ENCODE measurements at regions not wholly inside any gene's neighbourhood (a gene's known extent, or its start where the extent isn't known, plus 50 kb on each side); places are given as distances from the start of the nearest gene placed in this dataset.
"Not testable (repeated sequence)": the region's sequence is repeated elsewhere in the genome, so short reads cannot be mapped to it uniquely, and the experiment has no call there.

GRCh38 chr2:58616961-58617360 lies 375.8 kb upstream of the FANCL start:
- DNase-seq, result no peak

GRCh38 chr2:58614219-58614618 lies 373.1 kb upstream of the FANCL start:
- no peak for DNase-seq

GRCh38 chr2:58612973-58613372 lies 371.8 kb upstream of the FANCL start:
- DNase-seq, result no peak

GRCh38 chr2:58609326-58609725 lies 368.2 kb upstream of the FANCL start:
- DNase-seq, result no peak

GRCh38 chr2:58608146-58608545 lies 367.0 kb upstream of the FANCL start:
- DNase-seq, result no peak

GRCh38 chr2:58607448-58607847 lies 366.3 kb upstream of the FANCL start:
- DNase-seq, result no peak

- no peak for DNase-seq
Observed at GRCh38 chr2:58606799-58607198, 365.7 kb upstream of the FANCL start.

GRCh38 chr2:58604096-58604495 lies 363.0 kb upstream of the FANCL start:
- no peak for DNase-seq

- no peak for DNase-seq
Observed at GRCh38 chr2:58601017-58601416, 359.9 kb upstream of the FANCL start.

GRCh38 chr2:58598171-58598570 lies 357.0 kb upstream of the FANCL start:
- no peak for DNase-seq

GRCh38 chr2:58595714-58596113 lies 354.6 kb upstream of the FANCL start:
- no peak for DNase-seq

- DNase-seq, result no peak
Observed at GRCh38 chr2:58594762-58595161, 353.6 kb upstream of the FANCL start.

GRCh38 chr2:58594175-58594574 lies 353.1 kb upstream of the FANCL start:
- no peak for DNase-seq

GRCh38 chr2:58586178-58586577 lies 345.1 kb upstream of the FANCL start:
- DNase-seq, result not testable (repeated sequence)

- no peak for DNase-seq
Observed at GRCh38 chr2:58585233-58585632, 344.1 kb upstream of the FANCL start.

GRCh38 chr2:58584606-58585118 lies 343.5 kb upstream of the FANCL start:
- no peak for DNase-seq

GRCh38 chr2:58578276-58578675 lies 337.2 kb upstream of the FANCL start:
- DNase-seq, result no peak

- DNase-seq, result no peak
Observed at GRCh38 chr2:58574873-58575272, 333.7 kb upstream of the FANCL start.

GRCh38 chr2:58572731-58573130 lies 331.6 kb upstream of the FANCL start:
- DNase-seq, result no peak

- DNase-seq, result no peak
Observed at GRCh38 chr2:58571181-58571852, 330.2 kb upstream of the FANCL start.

- no peak for DNase-seq
Observed at GRCh38 chr2:58569475-58570185, 328.5 kb upstream of the FANCL start.

- no peak for DNase-seq
Observed at GRCh38 chr2:58568901-58569300, 327.8 kb upstream of the FANCL start.

GRCh38 chr2:58562276-58562675 lies 321.2 kb upstream of the FANCL start:
- DNase-seq, result no peak

GRCh38 chr2:58560531-58560930 lies 319.4 kb upstream of the FANCL start:
- DNase-seq, result no peak

GRCh38 chr2:58558881-58559280 lies 317.8 kb upstream of the FANCL start:
- DNase-seq, result no peak

All from stimulated activated CD4-positive, alpha-beta T cell treated with anti-CD3 and anti-CD28 coated beads, Interleukin-4, amount 100 ng/mL, for 1 hour (primary cell).